Activated CD8-positive, alpha-beta memory T cell treated with anti-CD3 and anti-CD28 coated beads for 4 hours (primary cell): ENCODE measurements at regions not wholly inside any gene's neighbourhood (a gene's known extent, or its start where the extent isn't known, plus 50 kb on each side); places are given as distances from the start of the nearest gene placed in this dataset.
"Not testable (repeated sequence)": the region's sequence is repeated elsewhere in the genome, so short reads cannot be mapped to it uniquely, and the experiment has no call there.

Source experiments
- DNase-seq, 2 donors: peaks; one replicate each; pipeline ENCODE4 v3.0.0-alpha.2; 2020; ENCODE audit warnings: low read depth in 2 of 2

- DNase-seq: no peak
Measured at GRCh38 chr12:107144441-107144840, 51.1 kb upstream of the CRY1 start.

- DNase-seq: no peak
Measured at GRCh38 chr12:107144990-107145389, 51.6 kb upstream of the CRY1 start.

DNA sequence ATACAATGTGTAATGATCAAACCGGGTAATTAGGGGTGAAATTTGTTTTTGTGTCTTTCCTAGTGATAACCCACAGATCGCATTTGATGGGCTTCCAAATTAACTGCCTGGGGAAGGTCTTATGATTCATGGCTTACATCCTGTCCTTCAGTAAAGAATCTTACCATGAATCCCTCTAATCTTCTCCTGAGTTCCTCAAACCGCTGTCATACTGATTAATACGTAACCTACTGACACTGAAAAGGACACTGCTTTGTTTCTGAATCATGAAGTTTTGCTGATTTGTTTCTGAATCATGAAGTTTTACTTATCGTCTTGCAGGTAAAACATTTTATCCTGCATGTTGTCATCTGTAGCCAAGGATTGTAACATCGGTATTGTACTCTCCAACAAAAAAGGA, 52.0 kb upstream of the CRY1 start:
- DNase-seq: no peak

- DNase-seq: no peak
Measured at GRCh38 chr12:107148107-107148506, 54.8 kb upstream of the CRY1 start.

DNA sequence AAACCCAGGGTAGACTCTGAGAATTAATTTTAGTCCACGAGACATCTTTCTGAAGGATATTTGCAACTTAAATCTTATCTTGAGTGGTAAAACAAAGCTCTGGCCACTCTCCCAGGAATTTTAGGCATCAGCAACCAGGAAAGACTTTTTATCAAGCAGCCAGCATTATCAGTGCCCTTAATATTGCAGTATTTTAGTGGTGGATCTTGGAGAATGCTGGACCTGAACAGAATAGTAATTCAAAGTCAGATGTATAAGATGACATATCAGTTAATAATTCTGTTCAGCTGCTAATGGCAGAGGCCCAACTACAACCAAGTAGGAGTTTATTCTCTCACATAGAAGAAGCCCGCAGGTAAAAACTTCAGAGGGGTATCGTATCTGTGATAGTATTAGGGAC, 59.0 kb upstream of the CRY1 start:
- DNase-seq: no peak

- no peak for DNase-seq
Measured at GRCh38 chr12:107159384-107159900, 66.1 kb upstream of the CRY1 start.

DNA sequence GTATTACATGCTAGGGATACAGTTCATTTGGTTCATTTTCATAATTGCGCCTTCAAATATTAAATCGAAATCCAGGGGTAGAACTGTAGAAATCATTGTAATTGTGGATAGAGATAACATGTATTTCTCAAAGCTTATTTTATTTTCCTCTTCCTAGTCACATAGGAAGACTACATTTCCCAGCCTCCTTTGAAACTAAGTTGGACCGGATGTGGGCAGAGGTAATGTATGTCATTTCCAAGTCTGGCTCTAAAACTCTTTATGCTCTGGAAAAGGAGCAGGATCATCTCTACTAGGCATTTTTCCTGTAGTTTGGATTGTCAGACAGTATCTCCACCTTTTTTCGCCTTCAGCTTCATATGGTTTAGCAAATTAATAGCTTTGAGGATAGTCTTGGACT, 70.1 kb upstream of the CRY1 start:
- no peak for DNase-seq

- no peak for DNase-seq
Measured at GRCh38 chr12:107164392-107164791, 71.0 kb upstream of the CRY1 start.

GRCh38 chr12:107165581-107165980, 72.2 kb upstream of the CRY1 start:
- DNase-seq: no peak

- DNase-seq: no peak
Measured at GRCh38 chr12:107167756-107168155, 74.4 kb upstream of the CRY1 start.

DNA sequence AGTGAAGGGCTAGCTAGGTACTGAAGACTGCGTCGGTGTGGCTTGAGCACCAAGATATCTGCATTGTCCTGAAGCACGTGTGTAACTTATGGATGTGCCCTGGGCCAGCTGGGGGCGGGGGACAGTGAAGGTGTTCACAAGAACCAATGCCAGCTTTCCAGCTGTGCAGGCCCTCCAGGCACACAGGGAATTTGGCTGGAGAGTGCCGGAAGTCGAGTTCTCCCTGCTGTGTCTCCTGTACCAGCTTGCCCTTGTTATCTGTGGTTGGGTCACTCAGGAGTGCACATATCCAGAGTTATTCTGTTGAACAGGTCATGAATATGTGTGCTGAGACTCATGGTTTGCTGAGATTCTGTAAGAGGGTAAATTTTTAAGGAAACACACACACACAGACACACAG, 75.9 kb upstream of the CRY1 start:
- no peak for DNase-seq

GRCh38 chr12:107178776-107179175, 85.4 kb upstream of the CRY1 start:
- peak in 1 of 2 donors; percentile 1 for DNase-seq

DNA sequence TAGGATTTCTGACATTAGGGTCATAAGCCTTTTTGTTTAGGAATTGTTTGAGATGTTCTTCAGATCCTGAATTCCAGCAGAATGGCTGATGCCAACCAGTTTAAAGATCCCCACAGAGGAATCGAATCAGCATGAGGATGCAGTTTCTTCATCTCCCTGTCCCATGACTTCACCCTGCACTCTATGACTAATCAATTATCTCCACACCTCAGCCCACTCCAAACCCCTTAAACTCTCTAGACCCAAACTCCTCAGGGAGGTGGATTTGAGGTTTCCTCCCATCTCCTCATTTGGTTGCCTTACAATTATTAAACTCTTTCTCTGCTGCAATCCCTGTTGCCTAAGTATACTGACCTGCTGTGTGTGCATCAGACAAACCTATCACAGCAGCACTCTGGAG, 86.5 kb upstream of the CRY1 start:
- DNase-seq: no peak

GRCh38 chr12:107180272-107180671, 86.9 kb upstream of the CRY1 start:
- DNase-seq: no peak

DNA sequence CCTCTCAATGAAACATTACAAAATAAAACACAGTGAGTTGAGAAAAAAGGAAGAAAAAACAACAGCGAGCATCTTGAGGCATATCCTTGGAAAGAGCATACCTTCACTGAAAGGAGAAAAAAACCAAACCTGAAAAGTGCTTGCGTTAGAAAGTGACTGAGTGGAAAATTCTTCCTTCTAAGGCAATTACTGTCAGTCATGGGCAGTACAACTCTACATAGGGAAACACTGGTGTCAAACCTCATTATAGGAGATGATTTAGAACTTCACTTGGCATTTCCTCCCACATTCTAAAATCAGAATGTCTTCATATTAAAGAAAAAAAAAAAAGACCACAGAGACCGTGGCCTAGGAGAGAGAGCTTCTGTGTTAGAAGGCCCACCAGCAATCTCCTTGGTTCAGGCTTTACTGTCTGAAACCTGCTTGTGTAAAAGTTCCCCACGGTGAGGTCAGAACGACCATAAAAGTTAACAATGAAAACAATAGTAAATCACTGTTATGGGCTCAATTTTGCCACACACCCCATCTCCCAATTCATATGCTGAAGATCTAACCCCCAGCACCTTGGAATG, 91.1 kb upstream of the CRY1 start:
- DNase-seq: no peak

GRCh38 chr12:107196681-107197080, 103.3 kb upstream of the CRY1 start:
- DNase-seq: no peak

DNA sequence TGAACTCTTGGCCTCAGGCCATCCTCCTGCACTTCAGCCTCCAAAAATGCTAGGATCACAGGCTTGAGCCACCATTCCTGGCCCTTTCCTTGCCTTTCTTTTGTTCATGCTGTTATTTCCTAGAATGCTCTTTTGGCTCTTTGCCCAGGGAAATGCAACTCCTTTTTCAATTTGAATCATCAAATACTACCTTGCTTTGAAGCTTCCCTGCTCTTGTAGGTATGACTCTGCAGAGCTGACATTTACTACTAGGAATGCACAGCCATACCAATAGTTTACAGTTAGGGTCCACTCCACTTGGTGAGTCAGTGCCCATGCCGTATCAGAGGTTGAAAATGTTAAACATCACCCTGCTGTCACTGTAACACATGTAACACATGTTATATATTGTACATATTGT, 107.0 kb upstream of the CRY1 start:
- DNase-seq: no peak

DNA sequence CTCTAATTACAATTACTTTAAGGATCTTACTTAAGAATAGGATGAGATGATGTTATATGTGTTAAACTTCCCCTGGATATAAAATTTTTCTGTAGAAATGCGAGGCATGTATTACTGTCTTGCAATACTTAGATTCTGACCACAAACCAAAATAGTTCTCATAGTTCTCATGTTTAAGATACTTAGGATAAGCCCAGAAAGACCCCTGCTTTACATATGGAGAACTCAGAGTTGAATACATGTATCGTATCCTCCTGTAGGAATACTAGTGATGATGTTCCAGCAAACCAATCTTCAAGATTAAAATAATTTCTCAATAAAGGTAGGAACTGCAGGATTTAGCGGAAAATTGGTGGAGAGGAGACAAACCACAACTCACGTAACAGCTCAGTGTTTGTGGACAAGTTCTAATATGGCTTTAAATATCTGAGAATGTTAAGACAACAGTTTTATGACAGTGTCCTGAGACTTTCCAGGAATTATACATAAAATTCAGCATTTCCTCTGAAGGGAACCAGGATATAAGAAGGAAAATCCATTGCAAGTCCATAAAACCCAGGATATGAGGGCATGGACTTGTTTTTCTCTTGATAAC, 114.7 kb upstream of the CRY1 start:
- no peak for DNase-seq

GRCh38 chr12:107209700-107210099, 116.4 kb upstream of the CRY1 start:
- DNase-seq: not testable (repeated sequence)

DNA sequence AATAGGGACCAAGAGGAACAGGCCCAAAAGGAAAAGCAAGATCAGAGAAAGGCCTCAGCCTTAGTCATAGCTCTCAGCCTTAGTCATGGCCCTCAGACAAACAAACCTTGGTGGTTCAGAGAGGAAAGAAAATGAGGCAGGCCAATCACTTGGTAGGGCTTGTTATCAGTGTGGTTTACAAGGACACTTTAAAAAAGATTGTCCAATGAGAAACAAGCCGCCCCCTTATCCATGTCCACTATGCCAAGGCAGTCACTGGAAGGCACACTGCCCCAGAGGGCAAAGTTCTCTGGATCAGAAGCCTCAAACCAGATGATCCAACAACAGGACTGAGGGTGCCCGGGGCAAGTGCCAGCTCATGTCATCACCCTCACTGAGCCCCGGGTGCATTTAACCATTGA, 121.0 kb upstream of the CRY1 start:
- DNase-seq: not testable (repeated sequence)

- not testable (repeated sequence) for DNase-seq
Measured at GRCh38 chr12:107216411-107216810, 123.1 kb upstream of the CRY1 start.

DNA sequence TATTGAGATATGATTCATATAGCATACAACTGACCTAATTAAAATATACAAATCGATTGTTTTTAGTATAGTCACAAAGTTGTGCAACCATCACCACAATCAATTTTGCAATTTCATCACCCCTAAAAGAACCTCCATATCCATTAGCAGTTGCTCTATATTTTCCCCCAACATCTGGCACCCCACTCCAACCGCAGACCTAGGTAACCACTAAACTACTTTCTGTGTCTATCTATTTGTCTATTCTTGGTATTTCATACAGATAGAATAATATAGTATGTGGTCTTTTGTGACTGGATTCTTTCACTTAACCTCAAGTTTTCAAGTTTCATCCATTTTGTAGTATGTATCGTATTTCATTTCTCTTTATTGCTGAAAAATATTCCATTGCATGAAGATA, 126.0 kb upstream of the CRY1 start:
- DNase-seq: no peak

GRCh38 chr12:107221913-107222312, 128.6 kb upstream of the CRY1 start:
- no peak for DNase-seq

DNA sequence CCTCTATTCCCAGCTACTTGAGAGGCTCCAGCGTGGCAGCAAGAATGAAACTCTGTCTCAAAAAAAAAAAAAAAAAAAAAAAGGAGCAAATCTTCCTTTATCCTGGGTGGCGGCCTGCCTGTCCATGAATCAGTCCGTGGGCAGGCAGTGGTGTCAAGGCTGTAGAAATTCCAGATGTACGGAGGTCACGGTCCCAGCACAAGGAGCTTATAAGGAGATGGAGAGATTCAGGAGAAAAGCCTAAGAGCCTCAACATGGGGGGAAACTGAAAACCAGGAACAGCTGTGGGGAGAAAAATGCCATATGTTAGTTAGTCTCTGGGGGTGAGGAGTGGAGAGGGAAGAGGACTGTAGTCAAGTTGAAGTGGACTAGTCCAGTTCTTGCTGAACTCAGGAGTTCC, 130.5 kb upstream of the CRY1 start:
- no peak for DNase-seq
